ENCODE measurements at regions not wholly inside any gene's neighbourhood (a gene's known extent, or its start where the extent isn't known, plus 50 kb on each side); places are given as distances from the start of the nearest gene placed in this dataset.

- FAIRE-seq: no peak
Observed at GRCh38 chr10:120641695-120642094, 184.7 kb downstream of the PLPP4 start.

- FAIRE-seq: no peak
Observed at GRCh38 chr10:120643351-120643750, 186.3 kb downstream of the PLPP4 start.

- FAIRE-seq: no peak
Observed at GRCh38 chr10:120644556-120645410, 187.8 kb downstream of the PLPP4 start.

- no peak for FAIRE-seq
Observed at GRCh38 chr10:120646159-120646732, 189.2 kb downstream of the PLPP4 start.

- FAIRE-seq: no peak
Observed at GRCh38 chr10:120646738-120647456, 189.9 kb downstream of the PLPP4 start.

- no peak for FAIRE-seq
Observed at GRCh38 chr10:120650705-120651399, 193.8 kb downstream of the PLPP4 start.

GRCh38 chr10:120656107-120656506 lies 195.1 kb upstream of the WDR11 start:
- no peak for FAIRE-seq

GRCh38 chr10:120657371-120657770 lies 193.8 kb upstream of the WDR11 start:
- FAIRE-seq: no peak

- FAIRE-seq: no peak
Observed at GRCh38 chr10:120658943-120659885, 191.9 kb upstream of the WDR11 start.

- no peak for FAIRE-seq
Observed at GRCh38 chr10:120666308-120666707, 184.9 kb upstream of the WDR11 start.

GRCh38 chr10:120667276-120667675 lies 183.9 kb upstream of the WDR11 start:
- no peak for FAIRE-seq

GRCh38 chr10:120671491-120671890 lies 179.7 kb upstream of the WDR11 start:
- FAIRE-seq: no peak

GRCh38 chr10:120683454-120683853 lies 167.7 kb upstream of the WDR11 start:
- no peak for FAIRE-seq

GRCh38 chr10:120684226-120684625 lies 166.9 kb upstream of the WDR11 start:
- FAIRE-seq: no peak

- no peak for FAIRE-seq
Observed at GRCh38 chr10:120685136-120685535, 166.0 kb upstream of the WDR11 start.

- no peak for FAIRE-seq
Observed at GRCh38 chr10:120688928-120689327, 162.2 kb upstream of the WDR11 start.

- FAIRE-seq: no peak
Observed at GRCh38 chr10:120689777-120690529, 161.2 kb upstream of the WDR11 start.

- no peak for FAIRE-seq
Observed at GRCh38 chr10:120691625-120692024, 159.5 kb upstream of the WDR11 start.

- FAIRE-seq: no peak
Observed at GRCh38 chr10:120700426-120700825, 150.7 kb upstream of the WDR11 start.

GRCh38 chr10:120701381-120701780 lies 149.8 kb upstream of the WDR11 start:
- no peak for FAIRE-seq

GRCh38 chr10:120702032-120702431 lies 149.1 kb upstream of the WDR11 start:
- FAIRE-seq: no peak

Data from G401.6 (cell line).